ENCODE measurements at regions not wholly inside any gene's neighbourhood (a gene's known extent, or its start where the extent isn't known, plus 50 kb on each side); places are given as distances from the start of the nearest gene placed in this dataset.
"Not testable (repeated sequence)": the region's sequence is repeated elsewhere in the genome, so short reads cannot be mapped to it uniquely, and the experiment has no call there.

DNA sequence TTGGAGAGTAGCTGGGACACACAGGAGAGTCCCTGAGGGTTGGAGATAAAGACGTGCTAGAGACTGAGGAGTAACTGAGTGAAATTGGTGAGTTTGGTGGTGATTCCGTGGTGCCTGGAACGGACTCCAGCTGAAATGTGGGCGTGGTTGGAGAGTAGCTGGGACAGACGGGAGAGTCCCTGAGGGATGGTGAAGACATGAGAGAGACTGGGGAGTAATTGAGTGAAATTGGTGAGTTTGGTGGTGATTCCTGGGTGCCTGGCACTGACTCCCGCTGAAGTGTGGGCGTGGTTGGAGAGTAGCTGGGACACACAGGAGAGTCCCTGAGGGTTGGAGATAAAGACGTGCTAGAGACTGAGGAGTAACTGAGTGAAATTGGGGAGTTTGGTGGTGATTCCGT lies 3712.5 kb upstream of the OR11H1 start:
- TF ChIP-seq, protein P1, sequence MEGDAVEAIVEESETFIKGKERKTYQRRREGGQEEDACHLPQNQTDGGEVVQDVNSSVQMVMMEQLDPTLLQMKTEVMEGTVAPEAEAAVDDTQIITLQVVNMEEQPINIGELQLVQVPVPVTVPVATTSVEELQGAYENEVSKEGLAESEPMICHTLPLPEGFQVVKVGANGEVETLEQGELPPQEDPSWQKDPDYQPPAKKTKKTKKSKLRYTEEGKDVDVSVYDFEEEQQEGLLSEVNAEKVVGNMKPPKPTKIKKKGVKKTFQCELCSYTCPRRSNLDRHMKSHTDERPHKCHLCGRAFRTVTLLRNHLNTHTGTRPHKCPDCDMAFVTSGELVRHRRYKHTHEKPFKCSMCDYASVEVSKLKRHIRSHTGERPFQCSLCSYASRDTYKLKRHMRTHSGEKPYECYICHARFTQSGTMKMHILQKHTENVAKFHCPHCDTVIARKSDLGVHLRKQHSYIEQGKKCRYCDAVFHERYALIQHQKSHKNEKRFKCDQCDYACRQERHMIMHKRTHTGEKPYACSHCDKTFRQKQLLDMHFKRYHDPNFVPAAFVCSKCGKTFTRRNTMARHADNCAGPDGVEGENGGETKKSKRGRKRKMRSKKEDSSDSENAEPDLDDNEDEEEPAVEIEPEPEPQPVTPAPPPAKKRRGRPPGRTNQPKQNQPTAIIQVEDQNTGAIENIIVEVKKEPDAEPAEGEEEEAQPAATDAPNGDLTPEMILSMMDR (IDR thresholded peaks at IDR 0.05): not testable (repeated sequence)
- not testable (repeated sequence) for TF ChIP-seq POLR2A (IDR thresholded peaks at IDR 0.05)

All from Peyer's patch (tissue), 4 donors.